ENCODE measurements at regions not wholly inside any gene's neighbourhood (a gene's known extent, or its start where the extent isn't known, plus 50 kb on each side); places are given as distances from the start of the nearest gene placed in this dataset.
"Not testable (repeated sequence)": the region's sequence is repeated elsewhere in the genome, so short reads cannot be mapped to it uniquely, and the experiment has no call there.

DNA sequence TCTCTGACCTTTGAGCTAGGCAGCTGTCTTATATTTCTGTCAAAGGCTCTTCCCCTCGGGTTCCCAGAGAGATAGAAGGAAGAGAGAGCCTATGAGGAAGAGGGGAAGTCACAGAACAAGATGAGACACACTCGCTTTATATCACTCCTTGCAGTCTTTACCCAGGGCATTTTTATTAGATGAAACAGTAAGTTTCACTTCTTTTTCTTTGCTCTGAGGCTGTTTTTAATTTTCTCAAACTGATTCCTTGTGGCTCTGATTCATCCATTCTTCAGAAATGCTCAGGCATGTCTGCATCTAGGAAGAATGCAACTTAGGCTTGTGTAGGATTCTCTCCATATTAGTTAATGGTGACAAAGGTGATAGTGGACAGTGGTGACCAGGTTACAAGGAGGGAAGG lies 132.9 kb upstream of the CHD1 start:
- no peak for DNase-seq (ENCODE audit: low spot score)
- intact Hi-C loops (cut with DNase I), result loop anchor here (2.0 kb wide), 1 partner anchor 155 kb away; no protein-coding TSS in a partner anchor

DNA sequence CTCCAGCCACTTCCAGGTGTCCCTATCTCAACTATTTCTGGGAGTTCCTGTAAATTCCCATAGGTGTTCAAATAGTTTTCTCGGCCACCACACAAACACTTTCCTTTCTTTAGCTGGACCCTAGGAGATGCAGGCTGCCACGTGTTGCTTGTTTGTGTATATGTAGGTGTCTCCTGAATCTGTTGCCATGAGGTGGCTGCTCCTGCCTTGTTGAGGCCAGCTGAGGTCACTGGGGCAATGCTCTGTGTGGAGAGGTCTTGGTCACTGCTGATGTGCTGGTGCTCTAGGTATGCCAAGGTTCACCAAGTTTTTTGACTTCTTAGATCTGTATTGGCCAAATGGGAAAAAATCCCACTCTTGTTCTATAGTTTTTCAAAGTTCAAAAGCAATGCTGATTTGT lies 132.5 kb upstream of the CHD1 start:
- DNase-seq (ENCODE audit: low spot score), result no peak
- intact Hi-C loops (cut with DNase I), result loop anchor here (2.0 kb wide), 1 partner anchor 154 kb away; no protein-coding TSS in a partner anchor

DNA sequence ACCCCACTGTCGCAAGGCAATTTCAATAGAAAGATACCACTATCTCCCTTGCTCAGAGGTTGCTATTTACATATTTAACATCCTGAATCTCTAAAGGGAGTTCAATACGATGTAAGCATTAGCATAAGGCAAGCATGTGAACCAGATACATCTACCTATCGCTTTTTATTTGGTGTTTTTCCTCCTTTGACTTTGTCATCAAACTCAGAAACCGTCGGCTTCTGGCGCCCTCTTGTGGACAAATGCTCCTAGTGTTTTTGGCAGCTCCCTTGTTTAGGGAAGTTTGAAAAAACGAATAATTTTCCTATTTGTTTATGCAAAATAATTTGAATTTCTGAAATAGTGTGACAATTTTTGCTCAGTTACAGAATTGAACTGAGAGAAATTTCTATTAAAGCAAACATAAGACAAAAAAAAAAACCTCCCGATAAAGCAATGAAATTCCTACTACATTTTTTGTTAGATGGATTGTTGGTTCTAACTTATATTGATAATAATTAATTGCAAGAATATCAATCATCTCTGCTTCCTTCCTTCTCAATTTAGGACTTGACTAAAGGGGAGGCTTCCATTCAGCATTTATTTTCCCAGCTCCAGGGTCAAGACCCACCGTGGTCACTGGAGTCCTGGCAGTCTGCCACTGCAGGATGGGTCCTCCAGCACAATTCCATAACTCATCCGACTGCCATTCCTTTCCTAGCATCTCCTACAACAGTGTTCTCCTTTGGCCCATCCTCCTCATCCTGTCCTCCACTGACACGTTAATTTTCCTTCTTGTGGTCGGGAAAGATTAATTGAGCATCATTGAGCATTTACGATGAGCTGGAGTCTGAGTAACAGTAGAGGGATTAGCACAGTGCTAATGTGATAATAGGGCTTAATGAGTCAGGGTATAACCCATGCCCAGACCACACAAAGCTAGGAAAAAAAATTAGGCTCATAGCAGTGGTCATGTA lies 131.8 kb upstream of the CHD1 start:
- peak; percentile 81 for DNase-seq (ENCODE audit: low spot score)
- intact Hi-C loops (cut with DNase I), result loop anchor here (2.0 kb wide), 1 partner anchor 154 kb away; no protein-coding TSS in a partner anchor

DNA sequence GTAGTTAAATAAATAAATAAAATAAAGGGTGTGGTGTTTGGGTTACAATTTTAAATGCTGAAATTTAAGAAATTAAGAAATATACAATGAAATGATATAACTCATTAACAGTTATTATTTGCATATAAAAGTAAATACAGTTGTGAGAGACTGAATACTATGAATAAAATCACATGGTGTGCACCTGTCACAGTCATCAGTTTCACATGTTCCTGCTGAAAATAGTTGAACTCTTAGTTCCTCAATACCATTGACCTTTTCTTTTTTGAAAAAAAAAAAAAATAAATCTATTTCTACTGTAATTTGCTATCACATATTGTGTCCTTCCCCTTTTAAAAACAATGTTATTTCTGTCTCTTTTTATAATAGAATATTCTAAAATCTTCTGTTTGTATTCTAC lies 130.9 kb upstream of the CHD1 start:
- no peak for DNase-seq (ENCODE audit: low spot score)
- intact Hi-C loops (cut with DNase I), result loop anchor here (2.0 kb wide), 1 partner anchor 153 kb away; no protein-coding TSS in a partner anchor

DNA sequence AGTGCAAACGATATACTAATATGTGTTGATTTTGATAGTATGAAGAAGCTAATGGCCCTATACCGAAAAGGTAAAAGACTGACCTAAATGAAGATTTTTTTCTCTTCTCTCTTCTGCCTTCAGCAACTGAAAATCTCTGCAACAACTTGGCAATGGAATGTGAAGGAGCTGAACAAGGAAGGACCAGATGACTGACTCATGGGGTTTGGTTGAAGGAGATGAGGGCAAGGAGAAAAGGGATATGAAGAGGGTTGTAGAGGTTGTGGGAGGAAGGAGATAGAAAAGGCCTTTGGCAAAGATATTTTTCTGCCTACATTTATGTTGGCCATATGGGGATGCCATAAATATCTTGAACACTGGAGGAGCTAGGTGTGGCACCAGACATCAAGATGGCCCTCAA lies 129.7 kb upstream of the CHD1 start:
- intact Hi-C loops (cut with DNase I), result no loop called here

DNA sequence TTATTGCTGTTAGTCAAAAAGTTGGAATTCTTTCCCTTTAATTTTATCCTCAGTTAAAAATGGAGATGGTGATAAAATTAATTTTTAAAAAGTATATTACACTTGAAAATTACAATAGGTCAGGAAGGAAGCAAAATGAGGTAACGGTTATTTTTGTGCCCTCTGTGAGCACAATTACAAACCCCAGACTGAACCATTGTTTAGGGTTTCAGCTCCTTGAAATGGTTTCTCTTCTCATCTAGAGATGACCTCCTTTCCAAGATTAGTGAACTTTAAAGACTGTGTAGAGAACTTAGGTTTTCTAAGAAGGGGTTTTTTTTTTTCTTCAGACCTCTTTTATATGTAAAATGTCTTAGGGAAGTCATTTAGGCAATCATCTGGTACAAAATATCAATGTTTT lies 126.2 kb upstream of the CHD1 start:
- DNase-seq (ENCODE audit: low spot score), result no peak
- intact Hi-C loops (cut with DNase I), result no loop called here

More for the DNA sequence above, 129.7 kb upstream of the CHD1 start:
- no peak for DNase-seq (ENCODE audit: low spot score)

DNA sequence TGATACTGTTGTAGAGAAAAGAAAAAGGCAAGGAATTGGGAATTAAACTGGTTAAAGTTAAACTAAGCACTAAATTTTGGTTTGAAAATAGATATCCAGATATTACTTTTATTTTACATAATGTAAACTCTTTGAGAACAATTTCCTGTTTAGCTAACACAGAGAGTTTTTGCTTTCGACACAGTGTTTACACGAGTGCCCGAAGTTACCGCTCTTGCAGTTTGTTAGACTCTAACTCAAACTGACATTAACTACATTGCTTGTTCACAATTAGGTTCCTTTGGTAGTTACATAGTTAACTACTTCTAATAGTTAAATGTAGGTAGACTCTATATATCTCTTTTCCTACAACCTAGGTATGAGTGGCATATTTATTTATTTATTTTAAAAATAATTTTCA lies 117.1 kb upstream of the CHD1 start:
- DNase-seq (ENCODE audit: low spot score), result no peak
- intact Hi-C loops (cut with DNase I), result no loop called here

DNA sequence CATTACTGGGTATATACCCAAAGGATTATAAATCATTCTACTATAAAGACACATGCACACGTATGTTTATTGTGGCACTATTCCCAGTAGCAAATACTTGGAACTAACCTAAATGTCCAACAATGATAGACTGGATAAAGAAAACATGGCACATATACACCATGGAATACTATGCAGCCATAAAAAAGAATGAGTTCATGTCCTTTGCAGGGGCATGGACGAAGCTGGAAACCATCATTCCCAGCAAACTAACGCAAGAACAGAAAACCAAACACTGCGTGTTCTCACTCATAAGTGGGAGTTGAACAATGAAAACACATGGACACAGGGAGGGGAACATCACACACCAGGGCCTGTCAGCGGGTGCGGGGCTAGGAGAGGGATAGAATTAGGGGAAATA lies 114.5 kb upstream of the CHD1 start:
- intact Hi-C loops (cut with DNase I); DNase-seq (ENCODE audit: low spot score): not testable (repeated sequence)

DNA sequence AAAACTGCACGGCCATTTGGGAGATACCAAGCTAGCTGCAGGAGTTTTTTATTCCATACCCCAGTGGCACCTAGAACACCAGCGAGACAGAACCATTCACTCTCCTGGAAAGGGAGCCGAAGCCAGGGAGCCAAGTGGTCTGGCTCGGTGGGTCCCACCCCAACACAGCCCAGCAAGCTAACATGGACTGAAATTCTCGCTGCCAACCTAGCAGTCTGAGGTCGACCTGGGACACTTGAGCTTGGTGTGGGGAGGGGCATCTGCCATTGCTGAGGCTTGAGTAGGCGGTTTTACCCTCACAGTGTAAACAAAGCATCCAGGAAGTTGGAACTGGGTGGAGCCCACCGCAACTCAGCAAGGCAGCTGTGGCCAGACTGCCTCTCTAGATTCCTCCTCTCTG lies 108.9 kb upstream of the CHD1 start:
- no peak for DNase-seq (ENCODE audit: low spot score)
- intact Hi-C loops (cut with DNase I), result loop anchor here (10.0 kb wide), 1 partner anchor 263 kb away; the partner anchor contains the start of gene RGMB

DNA sequence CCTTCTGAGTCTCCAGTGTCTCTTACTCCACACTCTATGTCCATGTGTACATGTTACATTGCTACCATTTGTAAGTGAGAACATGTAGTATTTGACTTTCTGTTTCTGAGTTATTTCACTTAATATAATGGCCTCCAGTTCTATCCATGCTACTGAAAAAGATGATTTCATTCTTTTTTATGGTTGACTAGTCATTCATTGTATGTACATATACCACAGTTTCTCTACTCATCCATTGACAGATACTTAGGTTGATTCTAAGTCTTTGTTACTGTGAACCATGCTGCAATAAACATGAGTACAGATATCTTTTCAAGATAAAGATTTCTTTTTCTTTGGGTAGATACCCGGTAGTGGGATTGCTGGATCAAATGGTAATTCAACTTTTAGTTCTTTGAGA lies 107.1 kb upstream of the CHD1 start:
- intact Hi-C loops (cut with DNase I), result loop anchor here (10.0 kb wide), 1 partner anchor 261 kb away; the partner anchor contains the start of gene RGMB
- DNase-seq (ENCODE audit: low spot score), result no peak

DNA sequence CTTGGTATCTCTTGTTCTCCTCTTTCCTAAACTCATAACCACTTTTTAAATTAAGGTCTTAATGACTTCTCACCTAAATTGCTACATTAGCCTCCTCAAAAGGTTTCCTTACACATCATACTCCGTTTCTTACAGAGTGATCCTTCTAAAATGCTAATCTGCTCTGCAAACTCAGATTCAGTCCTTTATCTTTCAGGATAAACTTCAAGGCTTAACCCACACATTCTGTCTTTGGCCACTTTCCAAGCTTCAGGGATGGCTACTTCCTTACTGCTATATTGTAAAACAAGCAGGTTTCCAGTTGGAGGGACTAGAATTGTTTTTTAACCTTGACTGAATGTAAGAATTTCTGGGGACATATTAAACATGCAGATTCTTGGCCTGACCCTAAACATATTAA lies 105.5 kb upstream of the CHD1 start:
- DNase-seq (ENCODE audit: low spot score), result no peak
- intact Hi-C loops (cut with DNase I), result loop anchor here (10.0 kb wide), 1 partner anchor 260 kb away; the partner anchor contains the start of gene RGMB

DNA sequence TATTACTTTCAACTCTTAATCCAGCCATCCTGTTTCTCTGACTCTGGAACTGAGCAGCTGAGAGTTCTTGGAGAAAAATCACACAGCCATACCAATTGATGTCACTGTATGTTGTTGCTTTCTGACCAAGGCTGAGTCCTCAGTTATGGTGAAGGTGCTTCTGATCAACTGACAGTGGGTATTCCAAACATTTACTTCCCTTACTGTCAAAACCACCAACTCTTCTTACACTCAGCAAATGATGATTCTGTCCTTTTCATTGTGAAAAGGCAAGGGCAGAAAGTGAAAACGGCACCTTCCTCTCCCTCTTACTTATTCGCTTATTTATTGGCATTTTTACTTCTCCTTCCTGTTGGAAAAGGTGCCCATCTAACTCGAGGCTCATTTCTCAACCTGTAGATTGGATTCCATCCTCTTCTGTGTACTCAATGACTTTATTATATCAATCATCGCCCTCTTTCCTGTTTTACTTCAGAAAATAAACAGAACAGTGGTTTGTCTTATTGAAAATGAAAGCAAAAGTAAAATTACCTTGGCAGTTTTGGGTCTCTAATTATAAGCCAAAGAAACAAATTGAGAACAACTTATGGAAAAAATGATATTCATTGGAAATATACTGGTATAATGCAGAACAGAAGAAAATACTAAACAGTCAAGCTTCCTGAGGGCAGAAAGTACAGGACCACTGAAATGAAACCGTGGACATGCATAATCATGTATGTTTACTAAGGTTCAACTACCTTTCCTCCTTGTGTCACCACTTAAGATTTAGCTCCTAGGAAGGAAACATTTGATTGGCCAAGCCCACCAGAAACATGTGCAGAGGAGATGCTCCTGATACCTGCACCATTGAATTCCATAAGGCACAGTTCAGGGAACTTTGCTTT lies 104.5 kb upstream of the CHD1 start:
- intact Hi-C loops (cut with DNase I), result loop anchor here (2.0 to 10.0 kb wide), 2 partner anchors 126 to 258 kb away; partner anchors contain the start of gene RGMB
- no peak for DNase-seq (ENCODE audit: low spot score)

DNA sequence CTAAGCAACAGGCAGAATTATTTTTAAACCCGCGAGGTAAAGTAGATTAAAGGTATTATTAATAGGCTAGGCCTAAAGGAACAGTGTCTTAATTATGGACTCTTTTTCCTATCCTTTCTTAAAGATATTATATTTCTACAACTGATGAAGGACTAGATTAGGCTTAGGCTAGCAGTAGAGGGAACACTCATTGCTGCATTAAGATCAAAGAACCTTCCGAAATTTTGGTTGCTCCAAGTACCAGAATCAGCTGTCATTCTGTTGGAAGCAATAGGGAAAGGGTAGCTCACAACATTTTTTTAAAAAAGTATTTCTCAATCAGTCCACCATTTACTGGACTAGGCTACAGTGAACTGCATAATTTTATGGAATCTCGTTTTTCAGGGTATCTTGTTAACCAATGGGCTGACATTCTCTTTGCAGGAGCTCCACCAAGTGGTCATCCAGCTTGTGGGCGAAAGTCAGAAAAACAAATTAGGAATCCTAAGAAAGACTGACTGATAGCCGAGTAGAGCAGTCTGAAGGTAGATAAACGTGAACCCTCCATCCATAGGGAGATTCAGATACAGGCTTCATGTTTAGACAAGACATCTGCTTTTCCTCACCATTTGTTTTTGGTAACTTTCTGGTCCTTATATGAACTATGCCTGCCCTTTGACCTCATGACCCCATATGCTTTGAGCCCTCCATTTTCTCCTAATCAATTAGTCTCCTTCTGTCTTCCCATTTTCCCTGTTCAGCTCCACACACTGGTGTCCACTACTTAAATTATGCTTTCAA lies 103.6 kb upstream of the CHD1 start:
- no peak for DNase-seq (ENCODE audit: low spot score)
- intact Hi-C loops (cut with DNase I), result loop anchor here (2.0 to 10.0 kb wide), 2 partner anchors 126 to 258 kb away; partner anchors contain the start of gene RGMB

DNA sequence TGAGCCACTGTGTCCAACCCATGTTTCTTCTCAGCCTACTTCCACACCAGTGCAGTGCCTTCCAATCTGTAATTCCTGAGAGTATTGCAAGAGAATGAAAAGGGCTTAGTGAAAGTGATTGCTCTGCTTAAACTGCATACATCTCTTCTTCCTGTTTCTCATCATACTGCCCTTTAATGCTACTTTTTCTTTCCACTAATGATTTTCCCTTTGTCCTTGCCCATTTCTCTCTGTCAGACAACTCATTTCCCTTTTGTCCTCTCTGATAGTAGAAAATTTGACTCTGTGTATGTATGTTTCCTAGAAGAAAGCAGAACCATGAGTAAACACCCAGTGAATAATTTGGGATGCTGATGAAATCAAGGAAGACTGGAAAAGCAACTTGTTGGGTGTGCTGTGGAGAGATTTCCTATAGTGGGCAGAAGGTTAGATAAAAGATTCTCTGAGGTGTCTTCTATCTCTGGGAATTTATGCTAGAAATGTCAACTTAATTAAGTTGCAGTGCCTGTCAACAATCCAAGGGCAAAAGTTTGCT lies 102.2 kb upstream of the CHD1 start:
- no peak for DNase-seq (ENCODE audit: low spot score)
- intact Hi-C loops (cut with DNase I), result loop anchor here (10.0 kb wide), 1 partner anchor 256 kb away; the partner anchor contains the start of gene RGMB

DNA sequence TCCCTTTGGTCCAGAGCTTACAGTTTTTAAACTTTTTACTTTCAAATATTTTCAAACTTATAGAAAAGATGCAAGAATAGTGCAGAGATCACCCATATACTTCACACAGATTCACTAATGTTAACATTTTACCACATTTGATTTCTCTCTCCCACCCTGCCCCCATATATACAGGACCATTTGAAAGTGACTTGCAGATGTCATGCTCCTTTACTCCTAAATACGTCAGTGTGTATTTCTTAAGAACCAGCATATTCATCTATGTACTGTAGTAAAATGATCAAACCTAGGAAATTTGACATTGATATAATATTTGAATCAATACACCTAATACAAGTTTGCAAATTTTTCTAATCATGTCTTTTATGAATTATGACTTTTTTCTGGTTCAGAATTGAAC lies 100.4 kb upstream of the CHD1 start:
- intact Hi-C loops (cut with DNase I), result no loop called here
- DNase-seq (ENCODE audit: low spot score), result no peak

DNA sequence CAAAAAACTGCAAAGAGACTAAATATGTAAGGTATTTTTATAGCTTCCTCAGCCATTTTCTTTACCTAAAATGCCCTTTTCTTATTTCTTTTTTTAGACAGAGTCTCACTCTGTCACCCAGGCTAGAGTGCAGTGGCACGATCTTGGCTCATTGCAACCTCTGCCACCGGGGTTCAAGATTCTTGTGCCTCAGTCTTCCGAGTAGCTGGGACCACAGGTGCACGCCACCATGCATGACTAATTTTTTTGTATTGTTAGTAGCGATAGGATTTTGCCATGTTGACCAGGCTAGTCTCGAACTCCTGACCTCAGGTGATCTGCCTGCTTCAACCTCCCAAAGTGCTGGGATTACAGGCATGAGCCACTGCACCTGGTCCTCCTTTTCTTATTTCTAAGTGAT lies 99.4 kb upstream of the CHD1 start:
- DNase-seq (ENCODE audit: low spot score); intact Hi-C loops (cut with DNase I): not testable (repeated sequence)

DNA sequence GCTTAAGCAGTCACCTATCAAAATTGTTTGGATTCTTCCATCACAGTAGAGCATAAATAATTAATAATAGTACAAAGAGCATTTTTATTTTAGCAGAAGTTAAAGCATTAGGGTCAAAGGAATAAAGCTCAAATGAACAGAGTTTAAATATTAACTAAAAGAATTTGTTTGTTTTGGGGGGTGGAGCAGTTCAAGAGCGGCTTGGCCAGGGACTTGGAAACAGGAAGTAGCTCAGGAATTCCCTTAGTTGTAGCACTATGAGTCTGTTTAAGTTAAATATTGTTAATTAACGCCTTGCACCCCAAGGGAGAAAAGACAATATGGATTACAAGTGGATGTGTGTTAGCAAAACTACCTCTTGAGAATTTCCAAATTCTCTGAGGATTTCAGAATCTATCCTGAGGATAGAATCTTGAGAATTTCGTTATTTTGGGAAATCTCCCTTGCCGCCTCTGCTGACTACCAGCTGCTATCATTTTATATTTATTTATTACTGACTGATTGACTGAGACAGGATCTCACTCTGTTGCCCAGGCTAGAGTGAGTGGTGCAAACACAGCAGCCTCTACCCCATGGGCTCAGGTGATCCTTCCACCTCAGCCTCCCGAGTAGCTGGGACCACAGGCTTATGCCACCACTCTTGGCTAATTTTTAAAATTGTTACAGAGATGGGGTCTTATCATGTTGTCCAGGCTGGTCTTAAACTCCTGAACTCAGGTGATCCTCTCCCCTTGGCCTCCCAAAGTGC lies 96.7 kb upstream of the CHD1 start:
- intact Hi-C loops (cut with DNase I), result no loop called here
- DNase-seq (ENCODE audit: low spot score), result no peak

DNA sequence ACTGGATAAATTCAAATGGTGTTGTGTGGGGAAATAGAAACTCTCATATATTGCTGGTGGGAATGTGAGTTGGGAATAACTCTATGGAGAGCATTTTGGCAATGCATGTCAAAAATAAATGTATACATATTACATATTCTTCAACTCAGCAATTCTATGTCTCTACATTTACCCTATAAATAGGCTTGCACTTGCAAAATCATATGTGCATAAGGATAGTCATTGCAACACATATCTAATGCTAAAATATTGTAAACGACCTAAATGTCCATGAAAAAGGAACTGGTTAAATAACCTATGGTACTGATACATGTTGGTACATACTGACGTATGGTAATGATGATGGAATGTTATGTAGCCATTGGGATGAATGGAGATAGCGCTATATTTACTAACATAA lies 94.5 kb upstream of the CHD1 start:
- intact Hi-C loops (cut with DNase I), result no loop called here
- DNase-seq (ENCODE audit: low spot score), result no peak

All from cardiac septum (tissue), 1 donor.